Jurkat, Clone E6-1 (cell line): ENCODE measurements at regions not wholly inside any gene's neighbourhood (a gene's known extent, or its start where the extent isn't known, plus 50 kb on each side); places are given as distances from the start of the nearest gene placed in this dataset.
"Not testable (repeated sequence)": the region's sequence is repeated elsewhere in the genome, so short reads cannot be mapped to it uniquely, and the experiment has no call there.

Experiments used
- DNase-seq: peaks from one replicate; pipeline ENCODE4 v3.0.0-alpha.2; 2011; ENCODE audit warnings: low read depth, low spot score
- H3K4me3 ChIP-seq: 2 replicates; pipeline ENCODE4 v1.5.1; 2011; ENCODE audit warnings: mild to moderate bottlenecking, low read length, control low read depth, moderate library complexity

DNA sequence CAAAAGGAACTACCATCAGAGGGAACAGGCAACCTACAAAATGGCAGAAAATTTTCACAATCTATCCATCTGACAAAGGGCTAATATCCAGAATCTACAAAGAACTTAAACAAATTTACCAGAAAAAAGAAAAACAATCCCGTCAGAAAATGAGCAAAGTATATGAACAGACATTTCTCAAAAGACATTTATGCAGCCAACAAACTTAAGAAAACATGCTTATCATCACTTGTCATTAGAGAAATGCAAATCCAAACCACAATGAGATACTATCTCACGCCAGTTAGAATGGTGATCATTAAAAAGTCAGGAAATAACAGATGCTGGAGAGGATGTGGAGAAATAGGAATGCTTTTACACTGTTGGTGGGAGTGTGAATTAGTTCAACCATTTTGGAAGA lies 516.2 kb downstream of the NFIB start:
- not testable (repeated sequence) for DNase-seq, H3K4me3 ChIP-seq

DNA sequence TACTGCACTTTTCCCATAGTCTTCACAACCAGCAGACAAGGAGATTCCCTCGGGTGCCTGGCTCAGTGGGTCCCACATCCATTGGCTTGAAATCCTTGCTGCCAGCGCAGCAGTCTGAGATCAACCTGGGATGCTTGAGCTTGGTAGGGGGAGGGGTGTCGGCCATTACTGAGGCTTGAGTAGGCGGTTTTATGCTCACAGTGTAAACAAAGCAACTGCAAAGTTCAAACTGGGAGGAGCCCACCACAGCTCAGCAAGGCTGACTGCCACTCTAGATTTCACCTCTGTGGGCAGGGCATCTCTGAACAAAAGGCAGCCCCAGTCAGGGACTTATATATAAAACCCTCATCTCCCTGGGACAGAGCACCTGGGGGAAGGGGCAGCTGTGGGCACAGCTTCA lies 512.3 kb upstream of the MPDZ start:
- H3K4me3 ChIP-seq = no peak overlapping the region
- DNase-seq = no peak

DNA sequence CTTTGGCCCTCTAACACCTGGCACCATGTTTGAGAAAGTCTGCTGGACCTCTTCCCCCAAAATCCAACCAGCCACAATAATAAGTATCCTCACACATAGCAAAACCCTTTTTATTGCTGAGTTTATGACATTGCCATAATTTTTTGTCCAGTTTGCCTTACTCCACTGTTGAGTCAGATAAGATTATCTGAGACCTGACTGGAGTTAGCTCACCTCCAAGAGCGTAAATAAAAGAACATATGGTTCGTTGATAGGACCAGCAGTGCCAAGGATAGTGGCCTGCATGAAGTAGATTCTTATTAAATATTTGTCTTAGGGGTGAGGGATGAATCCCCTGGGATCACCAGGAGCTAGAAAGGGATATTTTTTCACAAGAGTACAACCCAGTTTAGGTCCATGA lies 510.6 kb upstream of the MPDZ start:
- no peak for DNase-seq

DNA sequence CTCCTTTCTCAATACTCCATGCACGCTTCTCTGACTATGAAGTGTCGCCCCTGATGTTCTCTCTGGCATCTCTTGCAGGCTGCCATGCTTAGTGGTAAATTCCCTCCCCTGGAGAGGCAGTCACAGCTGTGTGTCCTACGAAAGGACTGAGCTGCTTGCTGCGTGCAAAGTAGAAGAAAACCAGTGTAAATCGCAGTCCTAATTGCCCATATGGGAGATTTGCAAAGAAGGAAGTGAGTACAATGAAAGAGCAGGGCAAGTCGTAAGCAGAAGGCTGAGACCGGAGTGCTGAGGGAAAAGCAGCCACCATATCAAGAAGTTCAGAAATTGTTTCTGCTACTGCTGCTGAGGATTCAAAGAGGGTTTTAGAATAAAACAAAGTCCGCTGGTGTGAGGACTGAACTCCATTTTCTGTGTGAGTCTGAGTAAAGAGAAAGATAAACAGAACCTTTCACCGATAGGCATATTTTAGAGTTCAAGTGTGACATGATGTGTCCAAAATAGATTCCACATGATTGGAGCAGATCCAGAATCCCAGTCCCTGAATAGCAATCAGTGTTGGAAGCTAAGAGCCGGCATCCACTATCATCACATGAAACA lies 507.8 kb upstream of the MPDZ start:
- no peak overlapping the region for H3K4me3 ChIP-seq
- DNase-seq = no peak

More for the DNA sequence above, 510.6 kb upstream of the MPDZ start:
- H3K4me3 ChIP-seq = no peak overlapping the region

DNA sequence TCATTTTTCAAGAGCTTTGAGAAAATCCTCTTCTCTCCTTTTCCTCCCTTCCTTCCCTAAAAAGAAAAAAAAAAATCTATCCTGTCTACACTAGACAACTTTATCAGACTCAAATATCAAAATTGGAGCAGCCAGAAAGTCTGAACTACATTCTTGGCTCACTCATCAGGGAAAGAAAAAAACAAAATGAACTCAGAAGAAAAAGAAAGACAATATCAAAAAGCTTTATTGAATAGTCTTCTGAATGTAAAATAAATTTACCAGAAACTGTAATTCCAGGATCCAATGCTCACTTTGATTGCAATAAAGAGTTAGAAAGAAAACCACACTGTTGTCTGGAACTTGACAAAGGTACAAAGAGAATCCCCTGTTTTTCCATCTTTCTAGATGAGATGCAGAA lies 507.2 kb upstream of the MPDZ start:
- H3K4me3 ChIP-seq = no peak overlapping the region
- DNase-seq = no peak

DNA sequence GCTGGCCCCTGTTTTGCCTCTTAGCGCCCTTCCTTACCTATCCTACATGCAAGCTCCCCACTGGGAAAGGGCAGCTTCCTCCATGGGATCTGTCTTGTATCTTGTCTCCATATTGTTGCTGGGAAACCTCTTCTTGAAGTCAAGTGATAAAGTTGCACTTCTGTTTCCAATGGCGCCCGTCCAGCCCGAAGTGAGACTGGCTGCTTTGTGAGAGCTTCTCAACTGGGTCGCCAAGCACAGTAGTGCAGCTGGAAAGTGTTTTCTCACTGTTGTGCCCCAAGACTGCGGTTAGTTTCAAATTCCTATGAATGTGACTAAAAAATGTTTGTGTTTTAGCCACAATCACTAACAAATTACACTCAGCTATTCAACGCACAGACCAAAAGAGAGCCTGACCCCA lies 506.6 kb upstream of the MPDZ start:
- no peak overlapping the region for H3K4me3 ChIP-seq

DNA sequence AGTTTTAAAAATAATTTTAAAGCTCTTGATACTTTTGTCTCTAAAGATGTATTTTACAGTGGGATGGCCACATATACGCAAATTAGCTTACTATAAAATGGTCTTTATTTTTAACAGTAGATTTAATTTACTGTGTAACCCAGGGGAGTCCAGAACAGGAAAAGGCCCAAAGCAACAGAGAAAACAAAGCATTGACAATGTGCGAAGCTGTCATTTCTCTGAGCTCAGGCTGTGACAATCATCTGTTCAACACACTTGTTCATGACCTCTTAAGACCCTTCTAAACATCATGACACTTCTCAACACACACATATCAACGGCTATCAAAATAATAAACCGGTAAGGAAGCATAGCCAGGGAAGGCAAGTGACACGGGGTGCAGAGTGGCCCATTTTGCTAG lies 499.6 kb upstream of the MPDZ start:
- DNase-seq = no peak
- H3K4me3 ChIP-seq = no peak overlapping the region

More for the DNA sequence above, 506.6 kb upstream of the MPDZ start:
- DNase-seq = no peak

DNA sequence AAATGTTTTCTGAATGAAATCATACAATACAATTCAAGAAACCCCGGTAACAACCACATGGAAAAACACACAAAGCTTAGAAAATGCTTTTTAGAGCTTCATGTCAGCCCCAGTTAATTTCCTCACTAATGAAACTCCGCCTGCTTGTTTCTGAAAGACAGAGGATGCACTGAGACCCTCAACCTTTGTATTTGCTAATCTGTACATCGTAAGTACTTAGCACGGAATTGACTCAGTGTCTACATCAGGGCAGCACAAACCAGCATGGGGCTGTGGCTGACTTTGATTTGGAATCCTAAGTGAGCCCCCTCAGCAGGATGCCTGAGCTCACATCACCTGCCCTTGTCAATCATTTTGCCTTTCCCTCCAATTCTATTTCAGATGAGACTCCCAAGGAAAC lies 499.1 kb upstream of the MPDZ start:
- DNase-seq = no peak

DNA sequence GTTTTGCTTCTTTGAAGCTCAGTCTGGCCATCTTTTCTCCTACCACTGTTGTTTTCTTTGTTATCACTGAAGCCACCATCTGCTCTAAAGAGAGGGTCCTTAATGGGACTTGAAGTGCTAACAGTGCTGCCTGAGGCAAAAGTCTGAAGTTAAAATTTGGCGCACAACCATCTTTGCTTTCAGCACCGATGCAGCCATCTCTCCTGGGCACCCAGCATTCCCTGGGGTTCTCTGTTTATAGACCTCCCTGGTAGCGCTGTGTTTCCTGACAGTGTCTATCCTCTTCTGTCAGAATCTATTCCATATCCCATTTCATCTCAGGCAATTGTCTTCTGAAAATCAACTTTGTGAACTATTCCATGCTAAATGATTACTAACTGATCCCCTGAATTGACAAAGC lies 491.5 kb upstream of the MPDZ start:
- no peak for DNase-seq
- no peak overlapping the region for H3K4me3 ChIP-seq

More for the DNA sequence above, 499.1 kb upstream of the MPDZ start:
- H3K4me3 ChIP-seq = no peak overlapping the region

DNA sequence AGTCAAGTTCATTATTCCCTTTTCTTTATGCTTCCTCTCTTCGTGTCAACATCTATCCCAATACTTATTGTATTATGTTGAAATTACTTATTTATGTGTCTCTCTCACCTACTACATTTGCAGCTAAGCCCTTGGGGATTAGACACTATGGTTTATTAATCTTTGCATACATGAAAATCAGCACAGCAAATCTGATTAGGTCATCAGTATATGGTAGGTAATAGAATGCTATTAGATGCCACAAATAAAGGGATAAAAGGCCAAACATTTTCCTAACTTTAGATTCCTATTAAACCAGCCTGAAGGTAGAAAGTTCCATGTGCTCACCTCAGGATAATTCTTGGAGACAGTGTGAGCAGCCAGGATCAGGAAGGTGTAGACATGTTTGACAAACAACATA lies 490.1 kb upstream of the MPDZ start:
- H3K4me3 ChIP-seq = no peak overlapping the region
- DNase-seq = no peak

DNA sequence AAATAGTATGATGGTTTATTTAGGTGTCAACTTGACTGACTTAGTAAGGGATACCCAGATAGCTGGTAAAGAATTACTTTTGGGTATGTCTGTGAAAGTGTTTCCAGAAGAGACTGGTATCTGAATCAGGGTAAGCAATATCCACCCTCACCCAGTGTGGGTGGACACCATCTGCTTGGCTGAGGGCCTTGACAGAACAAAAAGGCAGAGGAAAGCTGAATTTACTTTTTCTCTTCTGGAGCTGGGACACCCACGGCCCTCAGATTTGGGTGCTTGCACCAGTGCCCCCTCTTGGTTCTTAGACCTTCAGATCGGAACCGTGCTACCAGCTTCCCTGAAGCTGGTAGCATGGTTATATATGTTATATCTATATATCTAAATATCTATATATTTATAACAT lies 489.5 kb upstream of the MPDZ start:
- DNase-seq = no peak

DNA sequence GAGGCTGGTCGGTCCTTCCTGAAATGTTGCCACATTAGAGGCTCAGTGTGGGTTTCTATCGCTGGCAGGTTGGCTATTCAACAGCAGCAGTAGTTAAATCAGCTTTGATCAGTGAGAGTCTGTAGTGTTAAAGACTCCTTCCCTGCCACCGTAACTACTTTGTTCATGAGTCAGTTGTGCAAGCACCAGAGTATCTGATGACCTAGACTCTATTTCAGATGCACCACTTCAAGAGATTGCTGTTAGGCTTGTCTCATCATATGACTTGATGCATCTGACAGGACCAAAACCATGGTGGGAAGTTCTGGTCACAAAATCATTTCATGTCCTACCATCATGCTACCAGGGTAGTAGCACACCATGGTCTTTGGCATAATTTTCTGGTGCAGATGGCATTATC lies 482.7 kb upstream of the MPDZ start:
- no peak overlapping the region for H3K4me3 ChIP-seq
- DNase-seq = peak; percentile 16

More for the DNA sequence above, 489.5 kb upstream of the MPDZ start:
- no peak overlapping the region for H3K4me3 ChIP-seq

DNA sequence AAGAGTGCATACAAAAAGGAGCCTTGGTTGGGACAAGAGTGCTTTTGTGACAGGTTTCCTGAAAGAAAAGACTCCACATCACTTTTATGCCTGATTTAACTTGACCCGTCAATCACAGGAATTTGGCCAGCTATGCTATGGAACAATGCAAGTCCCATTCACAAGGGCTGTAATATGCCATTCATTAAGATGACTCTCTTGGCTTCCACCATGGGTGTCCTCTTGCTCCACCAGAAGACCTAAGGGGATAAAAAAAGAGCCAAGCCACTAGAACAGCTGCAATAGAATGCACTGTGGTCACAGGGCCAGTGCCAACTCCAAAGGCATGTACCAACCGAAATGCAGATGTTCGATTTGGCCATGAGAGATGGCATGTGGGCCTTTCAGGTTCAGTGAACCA lies 480.1 kb upstream of the MPDZ start:
- no peak for DNase-seq
- H3K4me3 ChIP-seq = no peak overlapping the region

DNA sequence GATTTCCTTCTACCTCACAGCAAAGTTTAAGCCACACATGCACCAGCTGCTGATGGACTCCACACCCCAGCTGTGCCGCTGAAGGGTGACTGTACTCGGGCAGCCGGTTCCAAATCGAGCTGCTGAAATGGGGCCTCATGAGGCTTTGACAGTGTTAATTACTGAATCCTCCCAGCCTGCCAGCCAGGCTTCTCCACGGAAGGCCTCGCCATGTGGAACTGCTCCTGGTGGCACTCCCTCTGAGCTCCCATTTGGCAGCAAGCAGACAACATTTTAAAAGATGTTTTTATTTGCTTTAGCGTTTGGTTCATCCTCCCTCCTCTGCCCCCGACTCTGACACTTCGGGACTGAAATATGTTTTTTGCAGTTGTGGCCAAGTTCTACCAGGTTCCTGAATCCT lies 479.4 kb upstream of the MPDZ start:
- DNase-seq = no peak
- H3K4me3 ChIP-seq = no peak overlapping the region

DNA sequence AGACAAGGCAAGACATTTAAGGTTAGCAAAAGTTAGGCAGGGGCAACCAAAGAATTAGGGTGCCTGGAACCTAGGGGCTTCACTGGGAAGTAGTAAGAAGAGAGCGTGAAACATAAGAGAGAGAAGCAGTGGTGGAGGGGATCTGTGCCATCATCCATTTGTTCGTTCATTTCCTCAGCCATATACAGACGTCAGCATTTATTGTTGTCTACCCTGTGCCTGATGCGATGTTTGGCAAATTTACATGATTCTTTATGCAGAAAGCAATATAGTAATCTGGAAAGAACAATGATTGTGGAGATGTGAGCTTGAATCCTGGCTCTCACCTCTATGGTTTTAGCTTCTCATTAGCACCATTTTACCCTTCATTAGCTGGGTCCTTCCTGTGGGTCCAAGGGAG lies 477.5 kb upstream of the MPDZ start:
- H3K4me3 ChIP-seq = no peak overlapping the region
- DNase-seq = no peak

DNA sequence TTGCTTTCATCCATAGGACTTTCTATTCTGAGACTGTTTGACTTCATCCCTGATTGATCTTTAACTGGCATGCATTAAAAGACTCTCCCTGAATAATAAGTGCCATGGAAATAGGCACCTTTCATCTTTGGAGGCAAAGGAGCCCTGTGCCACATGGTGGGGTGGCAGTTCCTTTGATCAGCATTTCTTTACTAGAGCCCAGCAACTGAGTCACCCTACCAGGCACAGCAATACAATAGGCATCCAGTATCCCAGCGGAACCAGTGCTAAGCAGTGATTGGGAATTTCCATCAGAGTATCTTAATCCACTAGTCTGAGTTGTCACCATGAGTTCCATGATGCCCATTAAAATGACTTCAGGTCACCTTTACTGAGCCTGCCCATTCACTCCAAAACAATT lies 476.1 kb upstream of the MPDZ start:
- no peak for DNase-seq
- H3K4me3 ChIP-seq = no peak overlapping the region

DNA sequence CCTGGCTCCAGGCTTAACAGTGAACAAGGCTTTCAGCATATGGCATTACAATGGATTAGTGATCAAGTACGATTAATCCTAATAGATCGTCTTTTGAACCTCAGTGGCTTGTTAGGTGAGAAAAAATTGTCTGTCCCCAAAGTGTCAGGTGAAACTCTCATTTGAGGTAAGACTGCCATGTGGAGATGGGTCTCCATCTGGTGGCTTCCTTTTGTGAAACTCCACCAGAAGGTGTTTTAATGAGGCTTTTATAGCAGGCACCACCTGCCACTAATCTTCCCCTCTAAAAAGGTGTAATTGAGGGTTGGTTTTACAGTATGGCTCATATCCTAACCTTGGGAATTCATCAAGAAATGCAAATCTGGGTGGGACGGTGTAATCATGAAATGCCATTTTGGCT lies 471.1 kb upstream of the MPDZ start:
- no peak for DNase-seq
- no peak overlapping the region for H3K4me3 ChIP-seq

DNA sequence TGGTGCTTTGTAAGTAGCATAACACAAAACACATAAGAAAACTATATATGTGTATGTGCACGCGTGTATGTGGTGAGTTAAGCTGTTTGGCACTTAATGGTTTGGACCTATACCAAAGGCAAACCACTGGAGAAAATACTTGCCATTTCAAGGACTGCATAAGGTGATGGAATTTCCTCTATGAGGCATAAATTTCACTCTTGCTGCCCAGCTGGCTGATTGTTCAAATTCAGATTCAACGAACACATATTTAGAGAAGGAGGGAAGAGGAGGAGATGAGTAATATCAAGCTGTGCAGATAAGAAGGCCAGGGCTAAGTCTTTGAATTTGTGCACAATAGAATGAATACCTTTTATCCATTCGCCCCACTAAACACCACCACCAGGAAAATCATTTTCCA lies 470.6 kb upstream of the MPDZ start:
- DNase-seq = no peak
- no peak overlapping the region for H3K4me3 ChIP-seq

DNA sequence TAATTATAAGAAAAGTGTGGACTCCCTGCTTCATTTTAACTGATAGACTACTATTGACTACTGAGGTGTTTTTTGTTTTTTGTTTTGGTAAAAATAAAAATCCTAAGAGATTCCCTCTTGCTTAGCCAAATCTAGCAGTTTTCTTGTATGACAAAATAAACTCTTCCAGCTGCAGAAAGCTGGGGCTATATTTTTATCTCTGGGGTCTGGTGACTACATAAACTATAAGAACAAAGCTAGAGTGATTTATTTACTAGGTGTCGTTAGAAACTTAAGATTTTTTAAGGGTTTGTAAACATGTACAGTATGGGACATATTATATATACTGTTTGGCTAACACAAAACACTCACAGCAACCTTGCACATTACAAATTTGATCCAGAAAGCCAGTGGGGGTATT lies 467.4 kb upstream of the MPDZ start:
- DNase-seq = no peak

DNA sequence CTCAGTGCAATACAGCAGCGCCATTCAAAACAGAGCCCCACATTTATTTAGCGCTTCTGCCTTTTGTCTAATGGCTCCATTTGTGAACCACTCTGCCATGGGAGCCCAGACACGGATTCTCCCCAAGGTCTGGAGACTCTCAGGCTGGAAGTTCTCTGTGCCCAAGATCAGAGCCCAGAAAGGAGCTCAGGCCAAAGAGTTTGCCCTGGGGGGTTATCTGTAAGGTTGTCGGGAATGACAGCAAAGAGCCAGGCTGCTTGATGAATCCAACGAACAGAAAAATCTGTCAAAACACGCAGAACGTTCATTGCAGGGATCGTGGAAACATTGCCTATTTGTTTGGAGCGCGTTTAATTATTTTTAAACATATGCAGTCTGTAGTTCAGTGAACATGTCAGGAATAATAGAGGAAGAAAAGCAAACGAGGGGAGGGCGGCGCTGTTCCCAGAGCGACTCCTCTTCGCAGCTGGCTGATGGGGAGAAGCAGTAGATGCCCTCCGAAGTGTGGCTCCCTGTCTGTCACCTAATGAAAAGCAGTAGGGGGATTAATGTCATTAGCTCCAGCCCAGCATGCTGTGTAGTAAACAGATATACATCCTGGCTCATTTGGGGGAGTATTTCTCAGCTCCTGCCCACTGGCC lies 464.9 kb upstream of the MPDZ start:
- no peak overlapping the region for H3K4me3 ChIP-seq
- no peak for DNase-seq

More for the DNA sequence above, 467.4 kb upstream of the MPDZ start:
- no peak overlapping the region for H3K4me3 ChIP-seq

DNA sequence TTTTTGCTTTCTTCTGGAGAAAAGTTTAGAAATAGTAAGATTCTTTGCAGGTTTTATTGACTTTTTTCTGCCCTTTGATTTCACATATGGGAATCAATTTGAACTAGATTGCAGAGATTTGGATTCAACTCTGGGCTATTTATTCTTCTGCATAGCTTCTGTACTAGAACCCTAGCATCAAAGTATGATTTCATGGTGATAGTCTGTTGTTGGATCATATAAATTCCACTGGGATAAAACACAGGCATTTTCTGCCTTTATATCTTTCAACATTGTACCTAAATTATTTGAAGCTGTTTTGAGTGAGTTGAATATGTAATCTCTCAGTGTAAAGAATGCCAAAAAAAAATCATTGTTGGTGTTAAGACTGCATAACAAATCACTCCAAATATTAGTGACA lies 458.4 kb upstream of the MPDZ start:
- DNase-seq = no peak

More for the DNA sequence above, 458.4 kb upstream of the MPDZ start:
- H3K4me3 ChIP-seq = no peak overlapping the region
